Vagina (tissue), 2 donors: ENCODE measurements at regions not wholly inside any gene's neighbourhood (a gene's known extent, or its start where the extent isn't known, plus 50 kb on each side); places are given as distances from the start of the nearest gene placed in this dataset.

ENCODE experiments used
- POLR2A ChIP-seq, 2 donors: fragments of 450-650 bp; IDR thresholded peaks; one replicate each; pipeline ENCODE4 v1.6.1; 2017; ENCODE audit warnings: antibody characterized with exemption in 2 of 2, mild to moderate bottlenecking in 2 of 2, moderate library complexity in 2 of 2
- POLR2AphosphoS5 ChIP-seq, 2 donors: sonication (generic); formaldehyde crosslinking; IDR thresholded peaks; one replicate each; pipeline ENCODE4 v1.9.0; 2017; ENCODE audit warnings: antibody characterized with exemption in 2 of 2, mild to moderate bottlenecking in 2 of 2, low read depth in 1 of 2; ENCODE audit not compliant: insufficient read depth in 1 of 2
- TF ChIP-seq, protein P1 (sequence below), 3 experiments: fragments of 450-650 bp in 2 of 3; fragments of 200-600 bp in 1 of 3; sonication (generic) in 1 of 3; IDR thresholded peaks; one replicate each; pipeline ENCODE4 v1.5.1; 2017 to 2019; ENCODE audit warnings: antibody characterized with exemption in 3 of 3, mild to moderate bottlenecking in 2 of 3, moderate library complexity in 2 of 3

DNA sequence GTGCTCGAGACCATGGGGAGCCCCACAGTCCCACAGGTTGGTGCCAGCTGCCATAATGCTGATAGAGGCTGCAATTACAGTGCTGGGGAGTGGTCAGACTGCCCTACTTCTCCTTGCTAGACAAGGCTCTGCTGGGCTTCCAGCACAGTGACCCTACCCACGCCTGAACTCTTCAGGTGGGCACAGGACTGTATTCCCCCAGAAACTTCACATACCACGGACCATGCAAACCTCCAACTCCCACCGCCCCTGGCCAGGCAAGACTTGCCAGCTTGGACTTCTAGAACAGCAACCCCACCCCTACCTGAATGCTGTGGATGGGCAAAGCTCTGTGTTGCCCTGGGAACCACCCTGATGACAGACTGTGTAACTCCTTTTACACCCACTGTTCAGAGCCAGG is 885.3 kb downstream of the SI start:
- TF ChIP-seq, protein P1, sequence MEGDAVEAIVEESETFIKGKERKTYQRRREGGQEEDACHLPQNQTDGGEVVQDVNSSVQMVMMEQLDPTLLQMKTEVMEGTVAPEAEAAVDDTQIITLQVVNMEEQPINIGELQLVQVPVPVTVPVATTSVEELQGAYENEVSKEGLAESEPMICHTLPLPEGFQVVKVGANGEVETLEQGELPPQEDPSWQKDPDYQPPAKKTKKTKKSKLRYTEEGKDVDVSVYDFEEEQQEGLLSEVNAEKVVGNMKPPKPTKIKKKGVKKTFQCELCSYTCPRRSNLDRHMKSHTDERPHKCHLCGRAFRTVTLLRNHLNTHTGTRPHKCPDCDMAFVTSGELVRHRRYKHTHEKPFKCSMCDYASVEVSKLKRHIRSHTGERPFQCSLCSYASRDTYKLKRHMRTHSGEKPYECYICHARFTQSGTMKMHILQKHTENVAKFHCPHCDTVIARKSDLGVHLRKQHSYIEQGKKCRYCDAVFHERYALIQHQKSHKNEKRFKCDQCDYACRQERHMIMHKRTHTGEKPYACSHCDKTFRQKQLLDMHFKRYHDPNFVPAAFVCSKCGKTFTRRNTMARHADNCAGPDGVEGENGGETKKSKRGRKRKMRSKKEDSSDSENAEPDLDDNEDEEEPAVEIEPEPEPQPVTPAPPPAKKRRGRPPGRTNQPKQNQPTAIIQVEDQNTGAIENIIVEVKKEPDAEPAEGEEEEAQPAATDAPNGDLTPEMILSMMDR (IDR thresholded peaks at IDR 0.05), result no peak
- TF ChIP-seq POLR2A (IDR thresholded peaks at IDR 0.05), result no peak
- no peak for TF ChIP-seq POLR2AphosphoS5 (IDR thresholded peaks at IDR 0.05; ENCODE audit: insufficient read depth in 1 of 2, low read depth in 1 of 2)
